HEK293T (cell line): ENCODE measurements at regions not wholly inside any gene's neighbourhood (a gene's known extent, or its start where the extent isn't known, plus 50 kb on each side); places are given as distances from the start of the nearest gene placed in this dataset.

Experiments used
- ELF4 ChIP-seq: fragments of 450-650 bp; IDR thresholded peaks from 2 replicates; pipeline ENCODE4 v1.6.1; 2017; ENCODE audit warnings: antibody characterized with exemption
- FOXA1 ChIP-seq: fragments of 450-650 bp; IDR thresholded peaks from 2 replicates; pipeline ENCODE4 v1.6.1; 2016; ENCODE audit warnings: mild to moderate bottlenecking
- FOXM1 ChIP-seq: fragments of 450-650 bp; IDR thresholded peaks from 2 replicates; pipeline ENCODE4 v1.6.1; 2017; ENCODE audit warnings: mild to moderate bottlenecking, borderline replicate concordance
- HDGF ChIP-seq: fragments of 450-650 bp; IDR thresholded peaks from 2 replicates; pipeline ENCODE4 v1.6.1; 2017; ENCODE audit warnings: antibody characterized with exemption, borderline replicate concordance
- L3MBTL2 ChIP-seq: fragments of 450-650 bp; conservative IDR thresholded peaks from 2 replicates; pipeline ENCODE4 v1.6.1; 2016; ENCODE audit warnings: mild to moderate bottlenecking
- TARDBP ChIP-seq: fragments of 450-650 bp; IDR thresholded peaks from 2 replicates; pipeline ENCODE4 v1.6.1; 2016
- ZNF384 ChIP-seq: fragments of 450-650 bp; IDR thresholded peaks from 2 replicates; pipeline ENCODE4 v1.6.1; 2016

DNA sequence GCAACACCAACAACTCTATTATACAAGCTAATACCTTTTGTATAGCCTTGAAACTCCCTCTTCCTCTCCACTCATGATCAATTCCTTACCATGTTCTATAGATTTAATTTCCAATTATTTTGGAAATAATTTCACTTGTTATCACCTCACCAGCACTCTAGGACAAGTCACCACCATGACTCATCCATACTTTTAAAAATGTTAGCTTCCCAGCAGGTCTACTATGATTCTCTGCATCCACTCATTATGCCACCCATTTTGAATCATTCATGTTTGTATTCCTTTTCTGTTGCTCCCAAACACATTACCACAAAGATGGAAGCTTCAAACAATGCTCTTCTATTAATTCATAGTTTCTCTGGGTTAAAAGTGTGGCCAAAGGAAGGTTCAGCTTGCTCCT lies 469.6 kb downstream of the PDGFC start:
- TF ChIP-seq ELF4 (no peak), FOXA1 (no peak), L3MBTL2 (no peak), FOXM1 (no peak), TARDBP (no peak), ZNF384 (no peak), HDGF (no peak)
